Uterus (tissue), 3 donors: ENCODE measurements at regions not wholly inside any gene's neighbourhood (a gene's known extent, or its start where the extent isn't known, plus 50 kb on each side); places are given as distances from the start of the nearest gene placed in this dataset.

ENCODE experiments used
- DNase-seq, 2 donors: peaks; one replicate each; pipeline ENCODE4 v3.0.0-alpha.2; 2019 to 2020
- H3K27ac ChIP-seq, 2 donors: fragments of 200-600 bp; sonication (generic); 1 replicate in 1 of 2; 2 replicates in 1 of 2; pipeline ENCODE4 v1.5.1; 2016 to 2018
- H3K27me3 ChIP-seq, 2 donors: fragments of 200-600 bp; sonication (generic); one replicate each; pipeline ENCODE4 v1.5.1; 2018 to 2019; ENCODE audit warnings: control low read depth in 1 of 2
- H3K36me3 ChIP-seq, 2 donors: fragments of 200-600 bp; sonication (generic); one replicate each; pipeline ENCODE4 v1.5.1; 2019; ENCODE audit warnings: control low read depth in 1 of 2
- H3K4me1 ChIP-seq, 2 donors: fragments of 200-600 bp; sonication (generic); one replicate each; pipeline ENCODE4 v1.5.1; 2018 to 2019; ENCODE audit warnings: control low read depth in 1 of 2
- H3K4me3 ChIP-seq, 2 donors: fragments of 200-600 bp; sonication (generic); 1 replicate in 1 of 2; 2 replicates in 1 of 2; pipeline ENCODE4 v1.5.1; 2018 to 2019; ENCODE audit warnings: mild to moderate bottlenecking in 1 of 2
- H3K9me3 ChIP-seq, 2 donors: fragments of 200-600 bp; sonication (generic); one replicate each; pipeline ENCODE4 v1.5.1; 2019; ENCODE audit warnings: control low read depth in 1 of 2
- CTCF ChIP-seq, 4 experiments: fragments of 200-600 bp in 2 of 4; fragments of 450-650 bp in 2 of 4; sonication (generic) in 2 of 4; IDR thresholded peaks; one replicate each; pipeline ENCODE4 v1.5.1; 2016 to 2019; ENCODE audit warnings: antibody characterized with exemption in 4 of 4, mild to moderate bottlenecking in 2 of 4, moderate library complexity in 1 of 4
- POLR2A ChIP-seq, 2 donors: fragments of 450-650 bp; IDR thresholded peaks; one replicate each; pipeline ENCODE4 v1.6.1; 2016; ENCODE audit warnings: antibody characterized with exemption in 2 of 2, mild to moderate bottlenecking in 1 of 2, moderate library complexity in 1 of 2
- intact Hi-C: fragments of 100-400 bp; cut with DNase I; formaldehyde crosslinking; loops from one replicate; pipeline ENCODE4 v1.15.1; 2023; ENCODE audit warnings: low total_unique reads
- donor health status: DM: yes; HTN: yes; CAD: no.

- DNase-seq: no peak
- H3K9me3 ChIP-seq: peaks cover 0 to 12% of the 10 kb centered on the region in 2 donors
- intact Hi-C loops: no loop called here
- H3K36me3 ChIP-seq: no peaks in the 10 kb centered on the region
- H3K4me3 ChIP-seq: no peak overlapping the region
- TF ChIP-seq CTCF (IDR thresholded peaks at IDR 0.05) (no peak), POLR2A (IDR thresholded peaks at IDR 0.05) (no peak)
- H3K4me1 ChIP-seq: no peaks in the 10 kb centered on the region
- no peaks in the 10 kb centered on the region for H3K27me3 ChIP-seq
- H3K27ac ChIP-seq: no peak overlapping the region
Observed at GRCh38 chr7:128190051-128190647, 50.9 kb upstream of the LEP start.

- intact Hi-C loops: no loop called here
- TF ChIP-seq POLR2A (IDR thresholded peaks at IDR 0.05) (no peak), CTCF (IDR thresholded peaks at IDR 0.05) (no peak)
- Histone ChIP-seq H3K27ac (no peak overlapping the region), H3K36me3 (no peaks in the 10 kb centered on the region), H3K27me3 (no peaks in the 10 kb centered on the region), H3K4me1 (no peaks in the 10 kb centered on the region), H3K9me3 (peaks cover 0 to 12% of the 10 kb centered on the region in 2 donors), H3K4me3 (no peak overlapping the region)
- no peak for DNase-seq
Observed at GRCh38 chr7:128191136-128191844, 49.8 kb upstream of the LEP start.
